K562 (cell line): ENCODE measurements at regions not wholly inside any gene's neighbourhood (a gene's known extent, or its start where the extent isn't known, plus 50 kb on each side); places are given as distances from the start of the nearest gene placed in this dataset.

ENCODE experiments used
- ZNF280B ChIP-seq: fragments of 250-450 bp; sonication (Bioruptor Pico); IDR thresholded peaks from 2 replicates; pipeline ENCODE4 v1.5.1; 2021; ENCODE audit warnings: mild to moderate bottlenecking
- ZNF586 ChIP-seq: fragments of 450-650 bp; formaldehyde crosslinking; conservative IDR thresholded peaks from 2 replicates; pipeline ENCODE4 v1.4.0; 2020; ENCODE audit warnings: mild to moderate bottlenecking, moderate library complexity
- TF ChIP-seq, protein P1 (sequence below): fragments of 250-450 bp; sonication (Bioruptor Pico); IDR thresholded peaks from 2 replicates; pipeline ENCODE4 v1.5.0; 2022; ENCODE audit warnings: mild to moderate bottlenecking
- TF ChIP-seq, protein P2 (sequence below), 2 experiments: fragments of 450-650 bp; formaldehyde crosslinking in 1 of 2; IDR thresholded peaks; 2 replicates each; pipeline versions ENCODE4 v1.4.0 to v1.6.1; 2014 to 2020; ENCODE audit warnings: mild to moderate bottlenecking in 2 of 2, borderline replicate concordance in 1 of 2, low read depth in 1 of 2
- TF ChIP-seq, protein P3 (sequence below): fragments of 250-450 bp; sonication (Bioruptor Pico); IDR thresholded peaks from 2 replicates; pipeline ENCODE4 v1.5.0; 2021; ENCODE audit warnings: mild to moderate bottlenecking, borderline replicate concordance

- TF ChIP-seq, protein P1, sequence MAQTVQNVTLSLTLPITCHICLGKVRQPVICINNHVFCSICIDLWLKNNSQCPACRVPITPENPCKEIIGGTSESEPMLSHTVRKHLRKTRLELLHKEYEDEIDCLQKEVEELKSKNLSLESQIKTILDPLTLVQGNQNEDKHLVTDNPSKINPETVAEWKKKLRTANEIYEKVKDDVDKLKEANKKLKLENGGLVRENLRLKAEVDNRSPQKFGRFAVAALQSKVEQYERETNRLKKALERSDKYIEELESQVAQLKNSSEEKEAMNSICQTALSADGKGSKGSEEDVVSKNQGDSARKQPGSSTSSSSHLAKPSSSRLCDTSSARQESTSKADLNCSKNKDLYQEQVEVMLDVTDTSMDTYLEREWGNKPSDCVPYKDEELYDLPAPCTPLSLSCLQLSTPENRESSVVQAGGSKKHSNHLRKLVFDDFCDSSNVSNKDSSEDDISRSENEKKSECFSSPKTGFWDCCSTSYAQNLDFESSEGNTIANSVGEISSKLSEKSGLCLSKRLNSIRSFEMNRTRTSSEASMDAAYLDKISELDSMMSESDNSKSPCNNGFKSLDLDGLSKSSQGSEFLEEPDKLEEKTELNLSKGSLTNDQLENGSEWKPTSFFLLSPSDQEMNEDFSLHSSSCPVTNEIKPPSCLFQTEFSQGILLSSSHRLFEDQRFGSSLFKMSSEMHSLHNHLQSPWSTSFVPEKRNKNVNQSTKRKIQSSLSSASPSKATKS (CRISPR knock-in tag): no peak
- TF ChIP-seq, protein P2, sequence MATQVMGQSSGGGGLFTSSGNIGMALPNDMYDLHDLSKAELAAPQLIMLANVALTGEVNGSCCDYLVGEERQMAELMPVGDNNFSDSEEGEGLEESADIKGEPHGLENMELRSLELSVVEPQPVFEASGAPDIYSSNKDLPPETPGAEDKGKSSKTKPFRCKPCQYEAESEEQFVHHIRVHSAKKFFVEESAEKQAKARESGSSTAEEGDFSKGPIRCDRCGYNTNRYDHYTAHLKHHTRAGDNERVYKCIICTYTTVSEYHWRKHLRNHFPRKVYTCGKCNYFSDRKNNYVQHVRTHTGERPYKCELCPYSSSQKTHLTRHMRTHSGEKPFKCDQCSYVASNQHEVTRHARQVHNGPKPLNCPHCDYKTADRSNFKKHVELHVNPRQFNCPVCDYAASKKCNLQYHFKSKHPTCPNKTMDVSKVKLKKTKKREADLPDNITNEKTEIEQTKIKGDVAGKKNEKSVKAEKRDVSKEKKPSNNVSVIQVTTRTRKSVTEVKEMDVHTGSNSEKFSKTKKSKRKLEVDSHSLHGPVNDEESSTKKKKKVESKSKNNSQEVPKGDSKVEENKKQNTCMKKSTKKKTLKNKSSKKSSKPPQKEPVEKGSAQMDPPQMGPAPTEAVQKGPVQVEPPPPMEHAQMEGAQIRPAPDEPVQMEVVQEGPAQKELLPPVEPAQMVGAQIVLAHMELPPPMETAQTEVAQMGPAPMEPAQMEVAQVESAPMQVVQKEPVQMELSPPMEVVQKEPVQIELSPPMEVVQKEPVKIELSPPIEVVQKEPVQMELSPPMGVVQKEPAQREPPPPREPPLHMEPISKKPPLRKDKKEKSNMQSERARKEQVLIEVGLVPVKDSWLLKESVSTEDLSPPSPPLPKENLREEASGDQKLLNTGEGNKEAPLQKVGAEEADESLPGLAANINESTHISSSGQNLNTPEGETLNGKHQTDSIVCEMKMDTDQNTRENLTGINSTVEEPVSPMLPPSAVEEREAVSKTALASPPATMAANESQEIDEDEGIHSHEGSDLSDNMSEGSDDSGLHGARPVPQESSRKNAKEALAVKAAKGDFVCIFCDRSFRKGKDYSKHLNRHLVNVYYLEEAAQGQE (IDR thresholded peaks at IDR 0.05; ENCODE audit: borderline replicate concordance): no peak
- TF ChIP-seq, protein P2 (CRISPR knock-in tag; IDR thresholded peaks at IDR 0.05; ENCODE audit: low read depth): no peak
- TF ChIP-seq ZNF280B (CRISPR knock-in tag): no peak
- no peak for TF ChIP-seq ZNF586 (CRISPR knock-in tag)
- TF ChIP-seq, protein P3, sequence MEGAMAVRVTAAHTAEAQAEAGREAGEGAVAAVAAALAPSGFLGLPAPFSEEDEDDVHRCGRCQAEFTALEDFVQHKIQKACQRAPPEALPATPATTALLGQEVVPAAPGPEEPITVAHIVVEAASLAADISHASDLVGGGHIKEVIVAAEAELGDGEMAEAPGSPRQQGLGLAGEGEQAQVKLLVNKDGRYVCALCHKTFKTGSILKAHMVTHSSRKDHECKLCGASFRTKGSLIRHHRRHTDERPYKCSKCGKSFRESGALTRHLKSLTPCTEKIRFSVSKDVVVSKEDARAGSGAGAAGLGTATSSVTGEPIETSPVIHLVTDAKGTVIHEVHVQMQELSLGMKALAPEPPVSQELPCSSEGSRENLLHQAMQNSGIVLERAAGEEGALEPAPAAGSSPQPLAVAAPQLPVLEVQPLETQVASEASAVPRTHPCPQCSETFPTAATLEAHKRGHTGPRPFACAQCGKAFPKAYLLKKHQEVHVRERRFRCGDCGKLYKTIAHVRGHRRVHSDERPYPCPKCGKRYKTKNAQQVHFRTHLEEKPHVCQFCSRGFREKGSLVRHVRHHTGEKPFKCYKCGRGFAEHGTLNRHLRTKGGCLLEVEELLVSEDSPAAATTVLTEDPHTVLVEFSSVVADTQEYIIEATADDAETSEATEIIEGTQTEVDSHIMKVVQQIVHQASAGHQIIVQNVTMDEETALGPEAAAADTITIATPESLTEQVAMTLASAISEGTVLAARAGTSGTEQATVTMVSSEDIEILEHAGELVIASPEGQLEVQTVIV (CRISPR knock-in tag): no peak
These were observed 799.3 kb downstream of the TBC1D22A start (continued) for GRCh38 chr22:47561766-47562165.
